WTC11 (cell line): ENCODE measurements at regions not wholly inside any gene's neighbourhood (a gene's known extent, or its start where the extent isn't known, plus 50 kb on each side); places are given as distances from the start of the nearest gene placed in this dataset.

Experiments used
- ATAC-seq: fragments of 200-7000 bp; cut with Tn5 transposase; 2 replicates; pipeline ENCODE4 v1.10.0; 2021; ENCODE audit warnings: mild to moderate bottlenecking, moderate library complexity
- CTCF ChIA-PET: fragments of 300-600 bp; sonication (Branson Sonifier 250); formaldehyde crosslinking; loops from one replicate; lab custom pipeline; 2021; ENCODE audit warnings: antibody characterized with exemption; lab: Charles Lee
- POLR2A ChIA-PET: fragments of 350-600 bp; sonication (Branson Sonifier 250); formaldehyde crosslinking; loops from one replicate; lab custom pipeline; 2021; ENCODE audit warnings: antibody characterized with exemption; lab: Charles Lee
- DNase-seq: peaks from one replicate; pipeline ENCODE4 v3.0.0; 2021; ENCODE audit warnings: low spot score
- H3K27ac Mint-ChIP-seq: 2 replicates; pipeline ENCODE4 v1.8.0; 2021; ENCODE audit warnings: mixed read lengths
- H3K27me3 Mint-ChIP-seq: 2 replicates; pipeline ENCODE4 v1.8.0; 2021; ENCODE audit warnings: low read depth, mild to moderate bottlenecking, moderate library complexity, mixed read lengths
- H3K36me3 Mint-ChIP-seq: 2 replicates; pipeline ENCODE4 v1.8.0; 2021; ENCODE audit warnings: mixed read lengths
- H3K4me1 Mint-ChIP-seq: 2 replicates; pipeline ENCODE4 v1.8.0; 2022; ENCODE audit warnings: mixed read lengths
- H3K4me3 Mint-ChIP-seq: 2 replicates; pipeline ENCODE4 v1.8.0; 2021; ENCODE audit warnings: mild to moderate bottlenecking, moderate library complexity, mixed read lengths
- H3K9me3 Mint-ChIP-seq: 2 replicates; pipeline ENCODE4 v1.8.0; 2021; ENCODE audit warnings: mixed read lengths
- CREM ChIP-seq: sonication (generic); formaldehyde crosslinking; IDR thresholded peaks from 2 replicates; pipeline ENCODE4 v1.8.1; 2022; ENCODE audit warnings: mild to moderate bottlenecking, missing genetic modification reagents, moderate library complexity
- FOXJ3 ChIP-seq: sonication (generic); formaldehyde crosslinking; IDR thresholded peaks from 2 replicates; pipeline ENCODE4 v1.9.0; 2021; ENCODE audit warnings: missing genetic modification reagents, mild to moderate bottlenecking, borderline replicate concordance
- HMGA2 ChIP-seq: fragments of 250-450 bp; sonication (Bioruptor Pico); IDR thresholded peaks from 2 replicates; pipeline ENCODE4 v1.4.0; 2021; ENCODE audit warnings: mild to moderate bottlenecking, moderate library complexity
- JAZF1 ChIP-seq: fragments of 250-450 bp; sonication (Bioruptor Pico); IDR thresholded peaks from 2 replicates; pipeline ENCODE4 v1.9.0; 2021; ENCODE audit warnings: moderate library complexity, mild to moderate bottlenecking, inconsistent platforms
- NFYB ChIP-seq: sonication (generic); formaldehyde crosslinking; conservative IDR thresholded peaks from 2 replicates; pipeline ENCODE4 v1.8.0; 2022; ENCODE audit warnings: low read depth, missing genetic modification reagents
- NR3C1 ChIP-seq: sonication (generic); formaldehyde crosslinking; conservative IDR thresholded peaks from 2 replicates; pipeline ENCODE4 v1.8.1; 2023; ENCODE audit warnings: low read depth, mild to moderate bottlenecking, missing genetic modification reagents
- OVOL2 ChIP-seq: fragments of 250-450 bp; sonication (Bioruptor Pico); IDR thresholded peaks from 2 replicates; pipeline ENCODE4 v1.9.0; 2021; ENCODE audit warnings: mild to moderate bottlenecking, borderline replicate concordance
- RORB ChIP-seq: fragments of 250-450 bp; sonication (Bioruptor Pico); IDR thresholded peaks from 2 replicates; pipeline ENCODE4 v1.9.0; 2021; ENCODE audit warnings: mild to moderate bottlenecking
- TEAD1 ChIP-seq: sonication (generic); formaldehyde crosslinking; IDR thresholded peaks from 2 replicates; pipeline ENCODE4 v1.8.0; 2022; ENCODE audit warnings: mild to moderate bottlenecking, missing genetic modification reagents
- ZNF138 ChIP-seq: sonication (generic); formaldehyde crosslinking; conservative IDR thresholded peaks from 2 replicates; pipeline ENCODE4 v1.8.1; 2022; ENCODE audit warnings: mild to moderate bottlenecking, moderate library complexity, missing genetic modification reagents
- TF ChIP-seq, protein P1 (sequence below): sonication (generic); formaldehyde crosslinking; IDR thresholded peaks from 2 replicates; pipeline ENCODE4 v1.8.0; 2022; ENCODE audit warnings: missing genetic modification reagents
- TF ChIP-seq, protein P2 (sequence below): sonication (generic); formaldehyde crosslinking; IDR thresholded peaks from 2 replicates; pipeline ENCODE4 v1.8.0; 2022; ENCODE audit warnings: mild to moderate bottlenecking, missing genetic modification reagents
- TF ChIP-seq, protein P3 (sequence below): fragments of 250-450 bp; sonication (Bioruptor Pico); IDR thresholded peaks from 2 replicates; pipeline ENCODE4 v2.1.2; 2022; ENCODE audit warnings: mild to moderate bottlenecking, moderate library complexity
- TF ChIP-seq, protein P4 (sequence below): sonication (generic); formaldehyde crosslinking; IDR thresholded peaks from 2 replicates; pipeline ENCODE4 v1.8.1; 2023; ENCODE audit warnings: mild to moderate bottlenecking, missing genetic modification reagents, moderate library complexity
- TF ChIP-seq, protein P5 (sequence below): sonication (generic); formaldehyde crosslinking; IDR thresholded peaks from 2 replicates; pipeline ENCODE4 v1.8.1; 2023; ENCODE audit warnings: mild to moderate bottlenecking, missing genetic modification reagents, moderate library complexity
- TF ChIP-seq, protein P6 (sequence below): sonication (generic); formaldehyde crosslinking; conservative IDR thresholded peaks from 2 replicates; pipeline ENCODE4 v1.8.1; 2022; ENCODE audit warnings: mild to moderate bottlenecking, missing genetic modification reagents
- TF ChIP-seq, protein P7 (sequence below): fragments of 250-450 bp; sonication (Bioruptor Pico); IDR thresholded peaks from 2 replicates; pipeline ENCODE4 v1.9.0; 2021; ENCODE audit warnings: mild to moderate bottlenecking, borderline replicate concordance
- TF ChIP-seq, protein P8 (sequence below): sonication (generic); formaldehyde crosslinking; IDR thresholded peaks from 2 replicates; pipeline ENCODE4 v1.8.0; 2022; ENCODE audit warnings: mild to moderate bottlenecking, missing genetic modification reagents
- TF ChIP-seq, protein P9 (sequence below): sonication (generic); formaldehyde crosslinking; IDR thresholded peaks from 2 replicates; pipeline ENCODE4 v1.8.1; 2022; ENCODE audit warnings: missing genetic modification reagents, borderline replicate concordance

DNA sequence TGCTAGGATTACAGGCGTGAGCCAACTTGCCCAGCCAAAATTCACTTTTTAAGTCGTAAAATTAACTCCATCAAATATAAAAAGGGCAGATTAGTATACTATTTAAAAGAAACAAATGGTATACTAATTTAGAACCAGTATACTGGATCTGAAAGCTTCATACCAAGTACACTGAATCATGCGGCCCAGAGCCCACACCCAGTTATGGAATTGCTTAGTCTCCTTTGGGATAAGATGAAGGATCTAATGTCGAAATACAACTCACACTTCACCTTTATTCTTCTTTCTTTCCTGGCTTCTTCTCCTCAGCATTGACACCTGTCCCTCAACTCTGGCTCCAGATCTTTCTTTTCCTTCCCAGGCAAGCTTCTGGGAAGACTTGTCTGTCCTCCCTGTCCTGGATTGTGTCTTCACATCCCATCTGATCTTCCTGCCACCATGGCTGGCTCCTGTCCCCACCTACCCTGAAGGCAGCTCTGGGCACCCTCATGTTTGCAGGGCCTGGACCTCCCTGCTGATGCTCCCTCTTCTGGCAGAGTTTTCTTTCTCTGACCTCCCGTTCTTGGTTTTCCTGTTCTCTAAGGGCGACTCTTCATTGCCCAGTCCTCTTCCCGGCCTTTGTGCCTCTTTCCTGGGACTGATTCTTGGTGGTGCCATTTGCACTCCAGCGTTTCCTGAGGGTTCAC lies 57.8 kb upstream of the CTBP2 start (continued):
- TF ChIP-seq, protein P1, sequence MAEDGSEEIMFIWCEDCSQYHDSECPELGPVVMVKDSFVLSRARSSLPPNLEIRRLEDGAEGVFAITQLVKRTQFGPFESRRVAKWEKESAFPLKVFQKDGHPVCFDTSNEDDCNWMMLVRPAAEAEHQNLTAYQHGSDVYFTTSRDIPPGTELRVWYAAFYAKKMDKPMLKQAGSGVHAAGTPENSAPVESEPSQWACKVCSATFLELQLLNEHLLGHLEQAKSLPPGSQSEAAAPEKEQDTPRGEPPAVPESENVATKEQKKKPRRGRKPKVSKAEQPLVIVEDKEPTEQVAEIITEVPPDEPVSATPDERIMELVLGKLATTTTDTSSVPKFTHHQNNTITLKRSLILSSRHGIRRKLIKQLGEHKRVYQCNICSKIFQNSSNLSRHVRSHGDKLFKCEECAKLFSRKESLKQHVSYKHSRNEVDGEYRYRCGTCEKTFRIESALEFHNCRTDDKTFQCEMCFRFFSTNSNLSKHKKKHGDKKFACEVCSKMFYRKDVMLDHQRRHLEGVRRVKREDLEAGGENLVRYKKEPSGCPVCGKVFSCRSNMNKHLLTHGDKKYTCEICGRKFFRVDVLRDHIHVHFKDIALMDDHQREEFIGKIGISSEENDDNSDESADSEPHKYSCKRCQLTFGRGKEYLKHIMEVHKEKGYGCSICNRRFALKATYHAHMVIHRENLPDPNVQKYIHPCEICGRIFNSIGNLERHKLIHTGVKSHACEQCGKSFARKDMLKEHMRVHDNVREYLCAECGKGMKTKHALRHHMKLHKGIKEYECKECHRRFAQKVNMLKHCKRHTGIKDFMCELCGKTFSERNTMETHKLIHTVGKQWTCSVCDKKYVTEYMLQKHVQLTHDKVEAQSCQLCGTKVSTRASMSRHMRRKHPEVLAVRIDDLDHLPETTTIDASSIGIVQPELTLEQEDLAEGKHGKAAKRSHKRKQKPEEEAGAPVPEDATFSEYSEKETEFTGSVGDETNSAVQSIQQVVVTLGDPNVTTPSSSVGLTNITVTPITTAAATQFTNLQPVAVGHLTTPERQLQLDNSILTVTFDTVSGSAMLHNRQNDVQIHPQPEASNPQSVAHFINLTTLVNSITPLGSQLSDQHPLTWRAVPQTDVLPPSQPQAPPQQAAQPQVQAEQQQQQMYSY (CRISPR knock-in tag): no peak
- TF ChIP-seq, protein P2, sequence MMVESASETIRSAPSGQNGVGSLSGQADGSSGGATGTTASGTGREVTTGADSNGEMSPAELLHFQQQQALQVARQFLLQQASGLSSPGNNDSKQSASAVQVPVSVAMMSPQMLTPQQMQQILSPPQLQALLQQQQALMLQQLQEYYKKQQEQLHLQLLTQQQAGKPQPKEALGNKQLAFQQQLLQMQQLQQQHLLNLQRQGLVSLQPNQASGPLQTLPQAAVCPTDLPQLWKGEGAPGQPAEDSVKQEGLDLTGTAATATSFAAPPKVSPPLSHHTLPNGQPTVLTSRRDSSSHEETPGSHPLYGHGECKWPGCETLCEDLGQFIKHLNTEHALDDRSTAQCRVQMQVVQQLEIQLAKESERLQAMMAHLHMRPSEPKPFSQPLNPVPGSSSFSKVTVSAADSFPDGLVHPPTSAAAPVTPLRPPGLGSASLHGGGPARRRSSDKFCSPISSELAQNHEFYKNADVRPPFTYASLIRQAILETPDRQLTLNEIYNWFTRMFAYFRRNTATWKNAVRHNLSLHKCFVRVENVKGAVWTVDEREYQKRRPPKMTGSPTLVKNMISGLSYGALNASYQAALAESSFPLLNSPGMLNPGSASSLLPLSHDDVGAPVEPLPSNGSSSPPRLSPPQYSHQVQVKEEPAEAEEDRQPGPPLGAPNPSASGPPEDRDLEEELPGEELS: no peak
- no peak for TF ChIP-seq NR3C1 (CRISPR knock-in tag)

DNA sequence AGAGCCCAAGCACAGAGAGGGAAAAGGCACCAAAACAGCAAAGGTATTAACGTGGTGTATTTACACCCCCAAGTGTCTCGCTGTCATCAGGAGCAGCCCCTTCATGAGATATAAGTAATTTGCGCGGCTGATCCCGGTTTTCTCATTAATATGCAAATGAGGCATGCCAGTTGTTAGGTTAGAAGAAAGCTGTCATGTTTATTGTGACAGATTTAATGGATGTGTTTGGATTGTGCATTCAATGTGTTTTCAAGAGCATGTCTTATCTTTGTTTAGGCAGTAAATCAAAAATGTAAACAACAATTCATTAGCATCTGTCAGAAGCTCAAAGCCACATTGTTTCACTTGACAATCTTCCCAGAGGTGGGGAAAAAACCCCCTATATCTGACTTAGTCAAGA lies 56.5 kb upstream of the CTBP2 start:
- DNase-seq (no peak), ATAC-seq (no peak)
- CTCF ChIA-PET: no interaction called here
- H3K27me3 Mint-ChIP-seq: peaks cover 4% of the 10 kb centered on the region; the same call in 1 of the 2 replicates
- POLR2A ChIA-PET: no interaction called here
- no peaks in the 10 kb centered on the region for H3K36me3 Mint-ChIP-seq
- no peak overlapping the region for H3K4me3 Mint-ChIP-seq
- peaks cover 13% of the 10 kb centered on the region for H3K9me3 Mint-ChIP-seq
- H3K27ac Mint-ChIP-seq: no peak overlapping the region
- peaks cover 10% of the 10 kb centered on the region for H3K4me1 Mint-ChIP-seq
- TF ChIP-seq JAZF1 (CRISPR knock-in tag) (no peak), NR3C1 (CRISPR knock-in tag) (no peak), FOXJ3 (no peak), TEAD1 (CRISPR knock-in tag) (no peak), CREM (CRISPR knock-in tag) (no peak), ZNF138 (no peak), OVOL2 (CRISPR knock-in tag) (no peak), HMGA2 (CRISPR knock-in tag) (no peak), RORB (CRISPR knock-in tag) (no peak), NFYB (CRISPR knock-in tag) (no peak)
- TF ChIP-seq, protein P3, sequence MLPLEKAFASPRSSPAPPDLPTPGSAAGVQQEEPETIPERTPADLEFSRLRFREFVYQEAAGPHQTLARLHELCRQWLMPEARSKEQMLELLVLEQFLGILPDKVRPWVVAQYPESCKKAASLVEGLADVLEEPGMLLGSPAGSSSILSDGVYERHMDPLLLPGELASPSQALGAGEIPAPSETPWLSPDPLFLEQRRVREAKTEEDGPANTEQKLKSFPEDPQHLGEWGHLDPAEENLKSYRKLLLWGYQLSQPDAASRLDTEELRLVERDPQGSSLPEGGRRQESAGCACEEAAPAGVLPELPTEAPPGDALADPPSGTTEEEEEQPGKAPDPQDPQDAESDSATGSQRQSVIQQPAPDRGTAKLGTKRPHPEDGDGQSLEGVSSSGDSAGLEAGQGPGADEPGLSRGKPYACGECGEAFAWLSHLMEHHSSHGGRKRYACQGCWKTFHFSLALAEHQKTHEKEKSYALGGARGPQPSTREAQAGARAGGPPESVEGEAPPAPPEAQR: no peak
- TF ChIP-seq, protein P4, sequence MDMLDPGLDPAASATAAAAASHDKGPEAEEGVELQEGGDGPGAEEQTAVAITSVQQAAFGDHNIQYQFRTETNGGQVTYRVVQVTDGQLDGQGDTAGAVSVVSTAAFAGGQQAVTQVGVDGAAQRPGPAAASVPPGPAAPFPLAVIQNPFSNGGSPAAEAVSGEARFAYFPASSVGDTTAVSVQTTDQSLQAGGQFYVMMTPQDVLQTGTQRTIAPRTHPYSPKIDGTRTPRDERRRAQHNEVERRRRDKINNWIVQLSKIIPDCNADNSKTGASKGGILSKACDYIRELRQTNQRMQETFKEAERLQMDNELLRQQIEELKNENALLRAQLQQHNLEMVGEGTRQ (CRISPR knock-in tag): no peak
- TF ChIP-seq, protein P5, sequence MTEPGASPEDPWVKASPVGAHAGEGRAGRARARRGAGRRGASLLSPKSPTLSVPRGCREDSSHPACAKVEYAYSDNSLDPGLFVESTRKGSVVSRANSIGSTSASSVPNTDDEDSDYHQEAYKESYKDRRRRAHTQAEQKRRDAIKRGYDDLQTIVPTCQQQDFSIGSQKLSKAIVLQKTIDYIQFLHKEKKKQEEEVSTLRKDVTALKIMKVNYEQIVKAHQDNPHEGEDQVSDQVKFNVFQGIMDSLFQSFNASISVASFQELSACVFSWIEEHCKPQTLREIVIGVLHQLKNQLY: no peak
- TF ChIP-seq, protein P6, sequence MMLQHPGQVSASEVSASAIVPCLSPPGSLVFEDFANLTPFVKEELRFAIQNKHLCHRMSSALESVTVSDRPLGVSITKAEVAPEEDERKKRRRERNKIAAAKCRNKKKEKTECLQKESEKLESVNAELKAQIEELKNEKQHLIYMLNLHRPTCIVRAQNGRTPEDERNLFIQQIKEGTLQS (CRISPR knock-in tag): no peak
- TF ChIP-seq, protein P7, sequence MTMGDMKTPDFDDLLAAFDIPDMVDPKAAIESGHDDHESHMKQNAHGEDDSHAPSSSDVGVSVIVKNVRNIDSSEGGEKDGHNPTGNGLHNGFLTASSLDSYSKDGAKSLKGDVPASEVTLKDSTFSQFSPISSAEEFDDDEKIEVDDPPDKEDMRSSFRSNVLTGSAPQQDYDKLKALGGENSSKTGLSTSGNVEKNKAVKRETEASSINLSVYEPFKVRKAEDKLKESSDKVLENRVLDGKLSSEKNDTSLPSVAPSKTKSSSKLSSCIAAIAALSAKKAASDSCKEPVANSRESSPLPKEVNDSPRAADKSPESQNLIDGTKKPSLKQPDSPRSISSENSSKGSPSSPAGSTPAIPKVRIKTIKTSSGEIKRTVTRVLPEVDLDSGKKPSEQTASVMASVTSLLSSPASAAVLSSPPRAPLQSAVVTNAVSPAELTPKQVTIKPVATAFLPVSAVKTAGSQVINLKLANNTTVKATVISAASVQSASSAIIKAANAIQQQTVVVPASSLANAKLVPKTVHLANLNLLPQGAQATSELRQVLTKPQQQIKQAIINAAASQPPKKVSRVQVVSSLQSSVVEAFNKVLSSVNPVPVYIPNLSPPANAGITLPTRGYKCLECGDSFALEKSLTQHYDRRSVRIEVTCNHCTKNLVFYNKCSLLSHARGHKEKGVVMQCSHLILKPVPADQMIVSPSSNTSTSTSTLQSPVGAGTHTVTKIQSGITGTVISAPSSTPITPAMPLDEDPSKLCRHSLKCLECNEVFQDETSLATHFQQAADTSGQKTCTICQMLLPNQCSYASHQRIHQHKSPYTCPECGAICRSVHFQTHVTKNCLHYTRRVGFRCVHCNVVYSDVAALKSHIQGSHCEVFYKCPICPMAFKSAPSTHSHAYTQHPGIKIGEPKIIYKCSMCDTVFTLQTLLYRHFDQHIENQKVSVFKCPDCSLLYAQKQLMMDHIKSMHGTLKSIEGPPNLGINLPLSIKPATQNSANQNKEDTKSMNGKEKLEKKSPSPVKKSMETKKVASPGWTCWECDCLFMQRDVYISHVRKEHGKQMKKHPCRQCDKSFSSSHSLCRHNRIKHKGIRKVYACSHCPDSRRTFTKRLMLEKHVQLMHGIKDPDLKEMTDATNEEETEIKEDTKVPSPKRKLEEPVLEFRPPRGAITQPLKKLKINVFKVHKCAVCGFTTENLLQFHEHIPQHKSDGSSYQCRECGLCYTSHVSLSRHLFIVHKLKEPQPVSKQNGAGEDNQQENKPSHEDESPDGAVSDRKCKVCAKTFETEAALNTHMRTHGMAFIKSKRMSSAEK (CRISPR knock-in tag): no peak
- TF ChIP-seq, protein P8, sequence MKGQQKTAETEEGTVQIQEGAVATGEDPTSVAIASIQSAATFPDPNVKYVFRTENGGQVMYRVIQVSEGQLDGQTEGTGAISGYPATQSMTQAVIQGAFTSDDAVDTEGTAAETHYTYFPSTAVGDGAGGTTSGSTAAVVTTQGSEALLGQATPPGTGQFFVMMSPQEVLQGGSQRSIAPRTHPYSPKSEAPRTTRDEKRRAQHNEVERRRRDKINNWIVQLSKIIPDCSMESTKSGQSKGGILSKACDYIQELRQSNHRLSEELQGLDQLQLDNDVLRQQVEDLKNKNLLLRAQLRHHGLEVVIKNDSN (CRISPR knock-in tag): no peak
- TF ChIP-seq, protein P9, sequence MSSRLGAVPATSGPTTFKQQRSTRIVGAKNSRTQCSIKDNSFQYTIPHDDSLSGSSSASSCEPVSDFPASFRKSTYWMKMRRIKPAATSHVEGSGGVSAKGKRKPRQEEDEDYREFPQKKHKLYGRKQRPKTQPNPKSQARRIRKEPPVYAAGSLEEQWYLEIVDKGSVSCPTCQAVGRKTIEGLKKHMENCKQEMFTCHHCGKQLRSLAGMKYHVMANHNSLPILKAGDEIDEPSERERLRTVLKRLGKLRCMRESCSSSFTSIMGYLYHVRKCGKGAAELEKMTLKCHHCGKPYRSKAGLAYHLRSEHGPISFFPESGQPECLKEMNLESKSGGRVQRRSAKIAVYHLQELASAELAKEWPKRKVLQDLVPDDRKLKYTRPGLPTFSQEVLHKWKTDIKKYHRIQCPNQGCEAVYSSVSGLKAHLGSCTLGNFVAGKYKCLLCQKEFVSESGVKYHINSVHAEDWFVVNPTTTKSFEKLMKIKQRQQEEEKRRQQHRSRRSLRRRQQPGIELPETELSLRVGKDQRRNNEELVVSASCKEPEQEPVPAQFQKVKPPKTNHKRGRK (CRISPR knock-in tag): no peak
